Peyer's patch (tissue), 4 donors: ENCODE measurements at regions not wholly inside any gene's neighbourhood (a gene's known extent, or its start where the extent isn't known, plus 50 kb on each side); places are given as distances from the start of the nearest gene placed in this dataset.

Experiments used
- CTCF ChIP-seq, 6 experiments: fragments of 450-650 bp in 4 of 6; fragments of 200-600 bp in 2 of 6; sonication (generic) in 1 of 6; IDR thresholded peaks; one replicate each; pipeline ENCODE4 v1.5.1; 2017 to 2019; ENCODE audit warnings: antibody characterized with exemption in 6 of 6, mild to moderate bottlenecking in 3 of 6, moderate library complexity in 1 of 6
- POLR2A ChIP-seq, 2 donors: fragments of 450-650 bp; IDR thresholded peaks; one replicate each; pipeline ENCODE4 v1.5.1; 2017; ENCODE audit warnings: antibody characterized with exemption in 2 of 2, mild to moderate bottlenecking in 2 of 2, moderate library complexity in 2 of 2

GRCh38 chr4:110730318-110730717 lies 107.4 kb upstream of the PITX2 start:
- TF ChIP-seq POLR2A (IDR thresholded peaks at IDR 0.05) (no peak), CTCF (IDR thresholded peaks at IDR 0.05) (no peak)
